ENCODE measurements at regions not wholly inside any gene's neighbourhood (a gene's known extent, or its start where the extent isn't known, plus 50 kb on each side); places are given as distances from the start of the nearest gene placed in this dataset.
A peak's percentile ranks its signal among the peaks of the same experiment; 100 is the strongest.

DNA sequence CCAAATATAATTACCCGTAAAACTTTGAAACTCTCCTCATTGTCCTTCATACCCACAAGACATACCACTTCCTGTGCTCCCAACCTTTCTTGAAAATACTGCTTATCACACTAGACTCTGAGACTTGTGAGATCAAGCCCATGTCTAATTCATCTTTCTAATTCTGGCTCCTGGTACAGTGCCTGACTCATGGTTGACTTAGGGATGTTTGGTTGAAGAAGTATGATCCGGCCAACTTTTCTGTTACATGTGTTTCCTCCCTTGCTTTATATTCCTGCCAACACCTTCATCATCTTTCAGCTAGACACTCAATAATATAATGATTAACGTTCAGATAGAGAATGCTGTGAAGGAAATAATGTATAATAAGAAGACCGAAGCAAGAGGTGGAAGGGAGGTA is 58.2 kb downstream of the MEX3B start:
- no peak for DNase-seq (ENCODE audit: low read depth)

DNA sequence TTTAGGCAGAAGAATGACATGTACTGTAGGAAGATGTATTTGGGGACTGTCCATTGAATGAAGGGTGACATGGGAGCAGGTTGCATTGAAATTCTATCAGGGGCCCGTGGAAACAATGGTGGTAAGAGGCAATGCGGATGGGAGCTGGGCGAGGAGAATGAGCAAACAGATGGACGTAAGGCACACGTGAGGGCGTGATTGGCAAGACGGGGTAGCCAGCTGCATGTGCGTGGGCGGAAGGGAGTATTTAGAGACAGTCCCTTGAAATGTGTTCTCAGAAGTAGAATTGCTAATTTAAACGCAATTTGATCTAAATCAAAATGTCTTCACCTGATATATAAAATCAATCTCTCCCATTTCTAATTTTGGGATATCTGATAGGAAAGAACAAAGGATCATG is 62.3 kb downstream of the MEX3B start:
- DNase-seq (ENCODE audit: low read depth) = no peak

- no peak for DNase-seq (ENCODE audit: low read depth)
Measured at GRCh38 chr15:81982808-81983207, 63.0 kb downstream of the MEX3B start.

- no peak for DNase-seq (ENCODE audit: low read depth)
Measured at GRCh38 chr15:81981908-81982307, 63.9 kb downstream of the MEX3B start.

DNA sequence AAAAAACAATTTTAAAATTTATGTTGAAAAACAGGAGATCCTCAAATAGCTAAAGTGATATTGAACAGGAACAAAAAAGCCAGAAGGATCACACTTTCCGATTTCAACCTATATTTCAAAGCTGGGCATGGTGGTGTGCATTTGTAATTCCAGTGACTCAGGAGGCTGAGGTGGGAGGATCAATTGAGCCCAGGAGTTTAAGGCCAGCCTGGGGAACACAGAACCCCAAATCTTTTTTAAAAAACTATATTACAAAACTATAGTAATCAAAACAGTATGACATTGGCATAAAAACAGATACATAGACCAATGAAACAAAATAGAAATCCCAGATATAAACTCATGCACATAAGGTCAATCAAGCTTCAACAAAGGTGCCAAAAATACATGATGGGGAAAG is 68.4 kb downstream of the MEX3B start:
- no peak for DNase-seq (ENCODE audit: low read depth)

DNA sequence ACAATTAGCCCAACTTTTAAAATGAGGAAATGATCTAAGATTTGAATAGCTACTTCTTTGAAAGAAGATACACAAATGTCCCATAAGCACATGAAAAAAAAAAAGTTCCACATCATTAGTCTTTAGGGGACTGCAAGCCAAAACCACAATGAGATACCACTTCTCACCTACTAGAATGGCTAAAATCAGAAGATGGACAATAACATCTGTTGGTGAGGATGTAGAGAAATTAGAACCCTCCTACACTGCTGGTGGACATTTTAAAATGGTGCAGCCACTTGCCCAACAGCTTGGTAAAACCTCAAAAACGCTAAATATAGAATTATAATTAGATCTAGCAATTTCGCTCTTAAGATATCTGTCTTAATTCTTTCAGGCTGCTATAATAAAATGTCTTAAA is 77.1 kb downstream of the MEX3B start:
- no peak for DNase-seq (ENCODE audit: low read depth)

DNA sequence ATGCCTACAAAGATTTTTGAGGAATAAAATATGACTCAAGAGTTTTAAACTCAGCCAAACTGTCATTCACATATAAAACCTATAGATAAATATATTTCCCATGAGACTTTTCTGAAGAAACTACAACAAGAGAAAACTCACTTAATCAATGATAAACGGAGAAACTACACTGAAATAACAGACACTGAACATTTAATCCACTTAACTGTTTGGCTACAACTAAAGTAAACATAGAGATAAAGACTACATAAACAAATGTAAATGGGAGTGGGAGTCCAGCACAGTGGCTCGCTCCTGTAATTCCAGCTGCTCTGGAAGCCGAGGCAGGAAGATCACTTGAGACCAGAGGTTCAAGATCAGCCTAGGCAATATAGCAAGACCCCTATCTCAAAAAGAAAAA is 79.2 kb downstream of the MEX3B start:
- no peak for DNase-seq (ENCODE audit: low read depth)

DNA sequence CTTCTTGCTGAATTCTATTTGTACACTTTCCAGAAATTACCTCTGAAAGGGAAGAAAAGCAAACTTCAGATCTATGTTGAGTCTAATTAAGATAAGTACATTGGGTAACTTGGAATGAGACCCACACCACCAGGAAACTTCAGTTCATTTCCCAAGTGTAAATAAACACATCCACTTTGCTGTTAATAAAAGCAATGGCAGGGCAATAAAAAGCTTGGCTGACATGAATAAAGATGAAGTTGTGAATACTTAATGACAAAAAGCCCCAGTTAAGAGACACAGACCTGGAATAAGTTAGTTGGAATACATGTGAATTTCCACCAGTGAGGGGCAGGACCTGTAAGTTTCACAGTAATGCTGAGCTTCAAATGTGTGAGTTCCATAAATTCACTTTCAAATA is 83.3 kb downstream of the MEX3B start:
- no peak for DNase-seq (ENCODE audit: low read depth)

DNA sequence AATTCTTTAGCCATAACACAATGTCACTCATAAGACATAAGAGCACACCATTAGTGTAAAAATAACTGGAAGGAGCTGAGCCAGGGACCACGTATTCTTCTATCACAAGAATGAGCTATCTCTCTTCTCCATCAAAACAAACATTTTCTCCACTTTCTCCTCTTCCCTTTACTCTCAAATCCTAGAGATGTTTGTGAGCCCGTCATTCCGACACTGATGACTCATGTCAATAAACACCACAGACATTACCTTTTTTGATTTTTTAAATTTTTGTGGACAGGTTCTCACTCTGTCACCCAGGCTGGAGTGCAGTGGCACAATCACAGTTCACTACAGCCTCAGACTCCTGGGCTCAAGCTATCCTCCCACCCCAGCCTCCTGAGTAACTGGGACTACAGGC is 86.6 kb downstream of the MEX3B start:
- peak; percentile 29 for DNase-seq (ENCODE audit: low read depth)

- DNase-seq (ENCODE audit: low read depth) = no peak
Measured at GRCh38 chr15:81957698-81958097, 88.1 kb downstream of the MEX3B start.

GRCh38 chr15:81955382-81956062 is 90.3 kb downstream of the MEX3B start:
- DNase-seq (ENCODE audit: low read depth) = no peak

DNA sequence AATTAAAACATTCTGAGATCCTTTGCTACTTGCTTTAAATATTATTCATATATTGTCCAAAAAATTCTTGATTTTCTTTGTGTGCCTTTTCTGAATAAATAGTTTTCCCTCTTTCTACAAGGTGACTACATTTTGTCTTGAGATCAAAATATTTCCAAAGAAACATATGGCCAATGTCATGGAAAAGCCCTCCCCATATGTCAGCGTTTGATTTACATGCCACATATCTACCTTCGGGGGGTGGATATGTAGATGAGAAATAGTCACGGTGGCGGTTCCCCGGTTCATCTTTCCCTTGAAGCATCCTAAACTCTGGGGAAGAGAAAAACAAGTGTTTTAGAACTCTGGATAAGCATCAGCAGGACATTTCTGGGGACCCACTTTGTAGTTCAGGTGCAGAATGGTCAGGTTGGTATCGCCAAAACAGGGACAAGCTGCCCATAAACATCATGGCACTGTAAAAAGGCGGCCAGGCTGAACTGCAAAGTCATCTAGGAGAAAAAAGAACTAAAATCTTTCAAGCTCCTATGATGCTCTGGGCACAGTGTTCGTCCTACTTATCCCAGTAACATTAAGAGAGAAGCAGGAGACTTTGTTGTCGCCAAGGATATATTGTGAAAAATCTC is 91.5 kb downstream of the MEX3B start:
- no peak for DNase-seq (ENCODE audit: low read depth)

GRCh38 chr15:81950841-81951414 is 94.9 kb downstream of the MEX3B start:
- no peak for DNase-seq (ENCODE audit: low read depth)

DNA sequence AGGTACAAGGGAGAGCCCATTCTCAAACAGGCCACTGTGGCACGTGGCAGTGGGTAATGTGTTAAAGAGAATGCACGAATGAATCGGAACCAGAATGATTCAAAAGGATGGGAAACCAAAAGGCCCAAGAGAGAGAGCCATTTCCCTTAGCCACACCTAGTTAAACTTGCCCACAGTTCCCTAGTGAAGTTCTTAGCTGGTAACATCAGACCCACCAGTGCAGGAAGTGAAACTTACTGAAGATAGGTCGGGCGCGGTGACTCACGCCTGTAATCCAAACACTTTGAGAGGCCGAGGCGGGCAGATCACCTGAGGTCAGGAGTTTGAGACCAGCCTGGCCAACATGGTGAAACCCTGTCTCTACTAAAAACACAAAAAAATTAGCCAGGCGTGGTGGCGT is 97.1 kb downstream of the MEX3B start:
- peak; percentile 49 for DNase-seq (ENCODE audit: low read depth)

- no peak for DNase-seq (ENCODE audit: low read depth)
Measured at GRCh38 chr15:81948222-81948621, 97.6 kb downstream of the MEX3B start.

DNA sequence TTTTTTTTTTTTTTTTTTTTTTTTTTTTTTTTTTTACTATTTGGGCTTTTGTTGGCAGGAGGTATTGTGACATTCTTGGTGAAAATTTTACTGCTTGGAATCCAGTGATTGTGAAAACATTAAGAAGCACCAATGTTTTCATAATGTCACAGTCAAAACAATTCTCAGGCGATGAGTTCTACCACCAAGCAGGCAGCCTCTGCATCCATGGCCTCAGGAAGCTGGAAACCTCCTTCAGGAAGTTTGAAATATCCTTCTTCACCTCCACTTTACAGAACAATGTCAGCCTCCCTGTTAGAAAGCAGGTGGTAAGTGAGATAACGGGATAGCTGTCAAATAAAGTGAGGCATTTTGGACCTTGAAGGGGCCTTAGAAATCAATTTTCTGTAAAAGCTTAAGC is 98.3 kb downstream of the MEX3B start:
- no peak for DNase-seq (ENCODE audit: low read depth)

GRCh38 chr15:81945014-81945615 is 100.7 kb downstream of the MEX3B start:
- no peak for DNase-seq (ENCODE audit: low read depth)

GRCh38 chr15:81942655-81943195 is 103.1 kb downstream of the MEX3B start:
- DNase-seq (ENCODE audit: low read depth) = no peak

GRCh38 chr15:81942157-81942556 is 103.7 kb downstream of the MEX3B start:
- DNase-seq (ENCODE audit: low read depth) = no peak

- no peak for DNase-seq (ENCODE audit: low read depth)
Measured at GRCh38 chr15:81941479-81941878, 104.3 kb downstream of the MEX3B start.

DNA sequence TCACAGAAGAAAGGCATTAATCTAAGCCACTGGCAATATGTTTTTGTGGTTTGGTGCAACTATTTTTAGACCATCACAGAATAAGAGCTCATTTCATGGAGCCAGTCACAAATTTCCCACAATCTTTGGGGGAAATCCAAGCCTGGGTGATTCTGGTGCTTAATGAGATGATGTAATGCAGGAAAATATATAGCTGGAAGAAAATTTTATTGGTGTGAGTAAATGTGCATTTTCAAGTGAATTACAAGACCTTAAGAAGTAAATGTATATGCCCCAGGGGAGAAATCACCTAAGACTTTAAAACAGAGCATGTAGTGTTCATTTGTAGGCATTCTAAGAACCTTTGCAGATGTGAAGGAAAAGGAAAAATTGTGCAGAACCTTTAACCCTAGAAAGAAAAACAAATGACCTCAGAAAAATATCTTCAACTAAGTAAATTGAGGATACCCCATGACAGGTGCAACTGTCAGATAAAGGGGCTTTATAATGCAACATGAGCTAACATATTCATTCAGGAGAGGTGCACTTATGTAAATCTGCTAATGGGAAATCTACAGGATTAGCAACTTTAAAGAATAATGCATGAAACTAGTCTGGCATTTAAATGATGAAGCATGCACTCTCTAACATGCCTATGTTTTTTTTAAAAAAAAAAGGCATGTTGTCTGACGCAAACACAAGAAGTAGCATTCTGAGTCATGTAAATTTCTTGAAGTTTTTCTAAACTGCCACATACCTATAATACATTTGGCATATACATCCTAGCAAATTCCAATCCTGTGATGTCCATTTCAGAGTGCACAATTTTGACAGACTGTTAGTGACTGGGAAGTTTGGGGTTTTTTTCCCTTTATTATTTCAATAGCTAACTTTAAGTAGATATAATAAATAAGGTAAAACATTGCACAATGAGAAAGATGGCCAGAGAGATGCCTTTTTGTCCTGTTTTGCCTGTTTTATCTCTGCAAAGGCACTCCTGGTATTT is 105.1 kb downstream of the MEX3B start:
- DNase-seq (ENCODE audit: low read depth) = peak; percentile 21
